Heart right ventricle (tissue), 16 donors: ENCODE measurements at regions not wholly inside any gene's neighbourhood (a gene's known extent, or its start where the extent isn't known, plus 50 kb on each side); places are given as distances from the start of the nearest gene placed in this dataset.

ENCODE experiments used
- ATAC-seq, 8 donors: fragments of 200-7000 bp; cut with Tn5 transposase; one replicate each; pipeline ENCODE4 v1.9.1; 2020; ENCODE audit warnings: mild to moderate bottlenecking in 8 of 8, moderate library complexity in 8 of 8, moderate number of reproducible peaks in 1 of 8
- DNase-seq, 2 donors: peaks; one replicate each; pipeline ENCODE4 v3.0.0-alpha.2; 2020
- H3K27ac ChIP-seq, 10 donors: fragments of 200-600 bp; sonication (generic) in 2 of 10; one replicate each; pipeline versions ENCODE4 v1.5.0 to v1.8.0; 2020 to 2022; ENCODE audit warnings: mild to moderate bottlenecking in 3 of 10
- H3K27me3 ChIP-seq, 7 donors: fragments of 200-600 bp; one replicate each; pipeline ENCODE4 v1.8.0; 2021 to 2022; ENCODE audit warnings: mild to moderate bottlenecking in 2 of 7
- H3K36me3 ChIP-seq, 9 donors: fragments of 200-600 bp; sonication (generic) in 1 of 9; one replicate each; pipeline versions ENCODE4 v1.5.0 to v1.8.0; 2020 to 2022; ENCODE audit warnings: mild to moderate bottlenecking in 2 of 9
- H3K4me1 ChIP-seq, 9 donors: fragments of 200-600 bp; sonication (generic) in 1 of 9; one replicate each; pipeline versions ENCODE4 v1.5.0 to v1.8.0; 2020 to 2022; ENCODE audit warnings: mild to moderate bottlenecking in 4 of 9
- H3K4me3 ChIP-seq, 10 donors: fragments of 200-600 bp; sonication (generic) in 2 of 10; one replicate each; pipeline versions ENCODE4 v1.5.0 to v1.8.0; 2020 to 2022; ENCODE audit warnings: mild to moderate bottlenecking in 7 of 10, moderate library complexity in 2 of 10
- H3K9me3 ChIP-seq, 11 donors: fragments of 200-600 bp in 10 of 11; sonication (generic) in 2 of 11; one replicate each; pipeline versions ENCODE4 v1.5.0 to v1.8.0; 2013 to 2022; ENCODE audit warnings: mild to moderate bottlenecking in 2 of 11, control low read depth in 1 of 11, moderate library complexity in 1 of 11
- WGBS, 2 donors: extraction: QIAGEN DNeasy Blood & Tissue Kit; methylation state at CpG; one replicate each; pipeline ENCODE4 v1.1.7; 2013; ENCODE audit warnings: inconsistent platforms in 1 of 2; 5-methylcytosine and 5-hydroxymethylcytosine counted together
- intact Hi-C, 10 donors: fragments of 100-400 bp; cut with DNase I; formaldehyde crosslinking; loops; one replicate each; pipeline versions ENCODE4 v1.11.1 to v1.14.2; 2022
- TF ChIP-seq, protein P1 (sequence below), 9 donors: fragments of 200-600 bp; sonication (generic) in 2 of 9; IDR thresholded peaks; one replicate each; pipeline versions ENCODE4 v1.5.0 to v1.8.0; 2021 to 2022; ENCODE audit warnings: antibody characterized with exemption in 9 of 9, mild to moderate bottlenecking in 5 of 9, moderate library complexity in 1 of 9
- donor health status: Arrhythmogenic right ventricular cardiomyopathy.
- donor health status: ischemic (EF 13 %, LVEDD 7.1; RV severe dilation, severe dysfunction).
- donor health status: healthy with polysubstance abuse.
- donor health status: DM: no; HTN: yes; CAD: no.
- donor health status: DM: no; HTN: no; CAD: no.
- donor health status: ischemic (EF 25% LVEDD 6.9; RV normal size, moderate dysfunction).
- donor health status: ischemic (EF 25% LVEDD 5.7; RV mildly dilated, moderate dysfunction).
- donor health status: healthy.
- donor health status: DM: yes; HTN: yes; CAD: no.
- donor health status: Ischemic cardiomyopathy.
- donor health status: ischemic (EF 35%, LVEDD 5.7; RV mildly dilated, moderate dysfunction).
- donor health status: nonischemic (EF 11% LVEDD 7.7; RV severe dilation, severe dysfunction).
- donor health status: DM: yes; HTN: yes; CAD: no.
- donor health status: PGD.
- donor health status: ischemic (EF 29% LVEDD 5.4; RV normal size, mild dysfunction).
- donor health status: nonischemic (EF 23%, LVEDD 6.1; RV moderate dilation, normal function).

DNA sequence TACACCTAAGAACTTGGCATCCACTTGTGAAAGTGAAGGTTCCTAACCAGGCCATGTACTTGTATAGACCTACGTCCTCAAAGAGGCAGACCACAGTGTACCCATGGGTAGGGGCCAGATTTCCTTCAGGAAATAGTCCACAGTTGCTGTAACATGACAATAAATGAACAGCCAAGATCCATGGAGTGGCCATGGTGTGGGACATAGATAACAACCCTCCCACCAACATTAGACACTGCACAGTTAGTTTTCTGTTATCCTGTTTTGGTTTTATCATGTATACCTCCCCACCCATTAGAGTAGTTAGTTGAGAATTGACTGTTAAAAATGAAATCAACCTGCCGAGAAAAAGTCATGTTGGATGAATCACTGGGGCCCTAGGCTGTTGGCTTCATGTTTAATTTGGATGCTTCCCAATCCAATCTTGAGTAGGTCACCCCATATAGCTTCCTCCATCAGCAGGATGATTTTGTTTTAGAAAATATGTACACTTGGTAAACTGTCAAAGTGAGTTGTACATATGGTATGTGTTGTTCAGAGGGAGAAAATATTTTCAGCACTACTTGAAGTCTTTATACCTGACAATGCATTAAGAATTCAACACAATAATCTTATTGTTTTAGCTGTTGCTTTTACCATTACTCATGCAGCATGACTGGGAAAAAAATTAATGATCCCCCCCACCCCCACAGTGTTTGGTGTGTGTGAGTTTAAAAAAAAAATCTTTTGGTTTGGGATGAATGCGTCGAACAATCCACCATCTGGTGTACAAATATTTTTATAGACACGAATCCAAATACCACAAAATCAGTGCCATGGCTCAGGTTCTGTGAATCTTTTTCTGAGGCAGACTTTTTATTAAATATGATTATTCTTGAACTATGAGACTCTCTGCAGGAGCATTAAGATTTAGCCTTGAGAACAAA, 88.3 kb upstream of the ARHGAP29 start:
- no peaks in the 10 kb centered on the region for H3K9me3 ChIP-seq
- no peaks in the 10 kb centered on the region for H3K36me3 ChIP-seq
- DNase-seq (peak in 1 of 2 donors; percentile 59), ATAC-seq (peak in 7 of 8 donors; percentile 56 to 74 (median 63))
- peaks cover 0 to 92% (median 74%) of the 10 kb centered on the region in 9 donors for H3K4me1 ChIP-seq
- H3K27ac ChIP-seq, result peak overlapping the region; percentile 48 to 91 (median 76)
- H3K27me3 ChIP-seq, result peaks cover 0 to 19% (median 0%) of the 10 kb centered on the region in 7 donors
- TF ChIP-seq, protein P1, sequence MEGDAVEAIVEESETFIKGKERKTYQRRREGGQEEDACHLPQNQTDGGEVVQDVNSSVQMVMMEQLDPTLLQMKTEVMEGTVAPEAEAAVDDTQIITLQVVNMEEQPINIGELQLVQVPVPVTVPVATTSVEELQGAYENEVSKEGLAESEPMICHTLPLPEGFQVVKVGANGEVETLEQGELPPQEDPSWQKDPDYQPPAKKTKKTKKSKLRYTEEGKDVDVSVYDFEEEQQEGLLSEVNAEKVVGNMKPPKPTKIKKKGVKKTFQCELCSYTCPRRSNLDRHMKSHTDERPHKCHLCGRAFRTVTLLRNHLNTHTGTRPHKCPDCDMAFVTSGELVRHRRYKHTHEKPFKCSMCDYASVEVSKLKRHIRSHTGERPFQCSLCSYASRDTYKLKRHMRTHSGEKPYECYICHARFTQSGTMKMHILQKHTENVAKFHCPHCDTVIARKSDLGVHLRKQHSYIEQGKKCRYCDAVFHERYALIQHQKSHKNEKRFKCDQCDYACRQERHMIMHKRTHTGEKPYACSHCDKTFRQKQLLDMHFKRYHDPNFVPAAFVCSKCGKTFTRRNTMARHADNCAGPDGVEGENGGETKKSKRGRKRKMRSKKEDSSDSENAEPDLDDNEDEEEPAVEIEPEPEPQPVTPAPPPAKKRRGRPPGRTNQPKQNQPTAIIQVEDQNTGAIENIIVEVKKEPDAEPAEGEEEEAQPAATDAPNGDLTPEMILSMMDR (IDR thresholded peaks at IDR 0.05), result no peak
- no peak overlapping the region for H3K4me3 ChIP-seq
- intact Hi-C loops, result loop anchor here in 8 of 10 donors (1.0 to 5.0 kb wide), 5 partner anchors 26 to 88 kb away; partner anchors contain the start of gene ARHGAP29 (in 2 of the 8)
- 43 to 49% methylated on average over 5 of the region's 5 CpGs for WGBS, 2 donors

DNA sequence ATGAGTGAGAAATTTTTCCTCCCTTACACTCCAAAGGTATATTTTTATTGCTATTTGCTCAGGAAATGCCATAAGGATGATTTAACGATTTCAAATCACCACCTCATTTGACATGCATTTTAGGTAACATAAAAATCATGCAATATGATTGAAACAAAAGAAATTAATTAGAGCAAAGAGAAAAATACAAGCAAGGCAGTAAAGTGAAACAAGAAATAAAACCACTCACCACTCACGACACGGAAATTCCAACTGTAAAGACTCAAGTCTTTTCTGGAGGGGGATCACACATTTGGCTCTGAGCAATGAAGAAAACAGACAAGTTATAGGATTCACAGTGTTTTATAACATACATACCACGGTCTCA, 86.8 kb upstream of the ARHGAP29 start:
- no peaks in the 10 kb centered on the region for H3K36me3 ChIP-seq
- no peaks in the 10 kb centered on the region for H3K9me3 ChIP-seq
- 59 to 73% methylated on average over 4 of the region's 4 CpGs for WGBS, 2 donors
- no peak overlapping the region for H3K4me3 ChIP-seq
- intact Hi-C loops, result loop anchor here in 1 of 10 donors (5.0 kb wide), 1 partner anchor 77 kb away; no protein-coding TSS in a partner anchor
- peak overlapping the region; percentile 48 to 91 (median 71) for H3K27ac ChIP-seq
- TF ChIP-seq, protein P1 (IDR thresholded peaks at IDR 0.05), result no peak
- DNase-seq, result no peak
- peaks cover 0 to 16% (median 0%) of the 10 kb centered on the region in 7 donors for H3K27me3 ChIP-seq
- peaks cover 7 to 92% (median 75%) of the 10 kb centered on the region in 9 donors for H3K4me1 ChIP-seq
- ATAC-seq, result no peak

DNA sequence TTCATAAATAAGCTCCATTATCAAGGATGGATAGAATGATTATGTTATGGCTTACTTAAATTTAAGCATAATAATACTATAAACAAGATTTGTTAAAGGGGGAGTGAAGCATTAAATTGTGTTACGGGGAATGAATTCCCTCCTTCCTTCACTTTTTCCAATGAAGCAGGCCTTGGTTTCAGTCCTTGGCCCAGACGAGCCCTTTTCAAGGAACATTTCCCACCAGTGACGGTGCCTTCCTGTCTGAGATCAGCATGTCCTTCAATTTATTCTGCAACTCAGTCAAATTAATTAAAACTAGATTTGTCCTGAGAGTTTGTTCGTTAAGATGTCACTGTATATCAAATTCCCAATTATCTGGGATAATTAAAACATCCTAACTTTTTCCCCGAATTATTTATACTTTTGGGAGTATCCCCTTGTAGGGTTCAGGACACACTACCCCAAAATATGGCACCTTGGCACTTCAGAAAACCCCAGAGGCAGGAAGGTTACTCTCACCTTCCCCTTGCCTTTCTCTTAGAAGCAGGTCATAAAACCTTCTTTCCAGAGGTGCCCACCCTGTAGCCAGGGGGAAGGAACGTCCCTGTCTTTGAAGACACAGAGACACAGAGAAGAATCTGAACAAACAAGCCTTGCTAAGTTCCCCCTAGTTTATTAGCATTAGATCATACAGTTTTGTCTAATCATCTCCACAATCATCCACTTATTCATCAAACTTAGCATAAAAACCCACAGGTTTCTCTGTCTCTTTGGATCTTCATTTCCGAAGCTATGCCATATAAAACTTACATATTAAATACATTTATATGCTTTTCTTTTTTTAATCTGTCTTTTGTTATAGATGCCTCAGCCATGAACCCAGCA, 86.2 kb upstream of the ARHGAP29 start:
- H3K9me3 ChIP-seq, result no peaks in the 10 kb centered on the region
- TF ChIP-seq, protein P1 (IDR thresholded peaks at IDR 0.05), result no peak
- peaks cover 7 to 88% (median 71%) of the 10 kb centered on the region in 9 donors for H3K4me1 ChIP-seq
- intact Hi-C loops, result loop anchor here in 1 of 10 donors (5.0 kb wide), 1 partner anchor 76 kb away; no protein-coding TSS in a partner anchor
- no peak overlapping the region for H3K4me3 ChIP-seq
- peaks cover 0 to 10% (median 0%) of the 10 kb centered on the region in 7 donors for H3K27me3 ChIP-seq
- no peaks in the 10 kb centered on the region for H3K36me3 ChIP-seq
- ATAC-seq (no peak), DNase-seq (no peak)
- peak overlapping the region; percentile 10 to 91 (median 67) for H3K27ac ChIP-seq
- WGBS, 2 donors, result 73 to 79% methylated on average over 7 of the region's 7 CpGs

DNA sequence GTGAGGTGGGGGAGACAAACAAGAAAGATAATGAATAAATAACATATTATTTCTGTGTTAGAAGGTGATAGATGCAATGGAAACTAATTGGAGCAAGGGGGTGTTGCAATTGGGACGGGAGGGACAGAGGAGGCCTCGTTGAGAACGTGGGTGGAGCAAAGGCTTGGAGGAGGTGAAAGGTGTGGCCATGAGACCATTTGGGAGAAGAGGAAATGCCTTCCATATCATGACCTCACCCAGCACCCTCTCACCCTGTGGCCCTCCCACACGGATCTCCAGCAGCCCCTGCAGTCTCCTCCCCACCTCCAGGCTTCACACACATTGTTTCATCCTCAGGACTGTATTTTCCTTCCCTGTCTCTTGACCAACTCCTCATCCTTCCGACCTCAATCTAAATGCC, 85.3 kb upstream of the ARHGAP29 start:
- Histone ChIP-seq H3K4me3 (no peak overlapping the region), H3K9me3 (no peaks in the 10 kb centered on the region), H3K27me3 (peaks cover 0 to 3% (median 0%) of the 10 kb centered on the region in 7 donors), H3K4me1 (peaks cover 7 to 84% (median 65%) of the 10 kb centered on the region in 9 donors), H3K27ac (peak overlapping the region in 9 of 10 donors; percentile 24 to 91 (median 53)), H3K36me3 (no peaks in the 10 kb centered on the region)
- WGBS, 2 donors, result 61 to 79% methylated on average over 5 of the region's 5 CpGs
- intact Hi-C loops, result loop anchor here in 1 of 10 donors (5.0 kb wide), 1 partner anchor 75 kb away; no protein-coding TSS in a partner anchor
- no peak for DNase-seq
- TF ChIP-seq, protein P1 (IDR thresholded peaks at IDR 0.05), result no peak
- peak in 1 of 8 donors; percentile 31 for ATAC-seq
